ENCODE measurements at regions not wholly inside any gene's neighbourhood (a gene's known extent, or its start where the extent isn't known, plus 50 kb on each side); places are given as distances from the start of the nearest gene placed in this dataset.
A peak's percentile ranks its signal among the peaks of the same experiment; 100 is the strongest.
"Not testable (repeated sequence)": the region's sequence is repeated elsewhere in the genome, so short reads cannot be mapped to it uniquely, and the experiment has no call there.

GRCh38 chr6:76856065-76856464, 607.2 kb downstream of the HTR1B start:
- TF ChIP-seq CTCF (IDR thresholded peaks at IDR 0.05): no peak
- Histone ChIP-seq H3K4me1 (no peaks in the 10 kb centered on the region), H3K27ac (no peak overlapping the region), H3K9me3 (no peaks in the 10 kb centered on the region), H3K36me3 (no peaks in the 10 kb centered on the region), H3K4me3 (no peak overlapping the region), H3K27me3 (ENCODE audit: low read depth) (no peaks in the 10 kb centered on the region)
- DNase-seq (no peak), ATAC-seq (no peak)
- intact Hi-C loops (cut with DNase I): no loop called here

- Histone ChIP-seq H3K4me1 (no peaks in the 10 kb centered on the region), H3K27ac (no peak overlapping the region), H3K27me3 (ENCODE audit: low read depth) (no peaks in the 10 kb centered on the region), H3K9me3 (no peaks in the 10 kb centered on the region), H3K4me3 (no peak overlapping the region), H3K36me3 (no peaks in the 10 kb centered on the region)
- intact Hi-C loops (cut with DNase I): no loop called here
- DNase-seq (no peak), ATAC-seq (no peak)
- no peak for TF ChIP-seq CTCF (IDR thresholded peaks at IDR 0.05)
These were observed 610.5 kb downstream of the HTR1B start for GRCh38 chr6:76852776-76853175.

- H3K4me3 ChIP-seq; intact Hi-C loops (cut with DNase I); H3K36me3 ChIP-seq; ATAC-seq; H3K4me1 ChIP-seq; H3K27ac ChIP-seq; H3K9me3 ChIP-seq; H3K27me3 ChIP-seq (ENCODE audit: low read depth): not testable (repeated sequence)
- peak; percentile 16 for DNase-seq
These were observed 613.9 kb downstream of the HTR1B start for GRCh38 chr6:76849274-76849970.

- H3K27me3 ChIP-seq (ENCODE audit: low read depth): no peaks in the 10 kb centered on the region
- H3K4me3 ChIP-seq: no peak overlapping the region
- H3K36me3 ChIP-seq: no peaks in the 10 kb centered on the region
- no peak overlapping the region for H3K27ac ChIP-seq
- DNase-seq: no peak
- H3K4me1 ChIP-seq: no peaks in the 10 kb centered on the region
- no peak for TF ChIP-seq CTCF (IDR thresholded peaks at IDR 0.05)
- ATAC-seq: no peak
- H3K9me3 ChIP-seq: peaks cover 5% of the 10 kb centered on the region
- intact Hi-C loops (cut with DNase I): no loop called here
These were observed 620.1 kb downstream of the HTR1B start for GRCh38 chr6:76843054-76843822.

GRCh38 chr6:76840865-76841264, 622.4 kb downstream of the HTR1B start:
- H3K27me3 ChIP-seq (ENCODE audit: low read depth): no peaks in the 10 kb centered on the region
- intact Hi-C loops (cut with DNase I): no loop called here
- no peaks in the 10 kb centered on the region for H3K4me1 ChIP-seq
- TF ChIP-seq CTCF (IDR thresholded peaks at IDR 0.05): no peak
- peaks cover 5% of the 10 kb centered on the region for H3K9me3 ChIP-seq
- DNase-seq (no peak), ATAC-seq (no peak)
- no peak overlapping the region for H3K27ac ChIP-seq
- no peak overlapping the region for H3K4me3 ChIP-seq
- no peaks in the 10 kb centered on the region for H3K36me3 ChIP-seq
